Endothelial cell of umbilical vein (primary cell): ENCODE measurements at regions not wholly inside any gene's neighbourhood (a gene's known extent, or its start where the extent isn't known, plus 50 kb on each side); places are given as distances from the start of the nearest gene placed in this dataset.

Experiments
- BruUV-seq: library from RNA; stranded (reverse); fragments of 400-500 nt; replicated peaks from 2 replicates; lab custom pipeline; 2021; lab: Mats Ljungman, UMichigan
- CTCF ChIA-PET: fragments of 300-600, 350-600 bp; sonication (Branson Sonifier 250); formaldehyde crosslinking; loops from one replicate; lab custom pipeline; 2021; ENCODE audit warnings: antibody characterized with exemption, inconsistent platforms; lab: Charles Lee
- POLR2A ChIA-PET: fragments of 300-600, 350-600 bp; sonication (Branson Sonifier 250); formaldehyde crosslinking; loops from one replicate; lab custom pipeline; 2021; ENCODE audit warnings: antibody characterized with exemption, inconsistent platforms; lab: Charles Lee
- DNase-seq: peaks from one replicate; pipeline ENCODE4 v3.0.0-alpha.2; 2011; ENCODE audit warnings: low read depth, low spot score
- FAIRE-seq: peaks from 2 replicates; lab custom pipeline; 2011; peaks lifted over from hg19 to GRCh38; lab: Jason Lieb, UNC
- H2AFZ ChIP-seq: 2 replicates; pipeline ENCODE4 v1.6.0; 2012; ENCODE audit warnings: low read depth, low read length, control low read depth, inconsistent platforms
- H3K27ac ChIP-seq: 2 replicates; pipeline ENCODE4 v1.5.1; 2011; ENCODE audit warnings: low read depth, mild to moderate bottlenecking, control low read depth, low read length, moderate library complexity; ENCODE audit not compliant: insufficient read depth
- H3K27me3 ChIP-seq, 2 experiments: 2 replicates each; pipeline versions ENCODE4 v1.6.0 to v1.6.1; 2011; ENCODE audit warnings: low read length in 2 of 2, mixed read lengths in 1 of 2; ENCODE audit not compliant: control insufficient read depth in 2 of 2, insufficient read depth in 2 of 2
- H3K36me3 ChIP-seq, 2 experiments: 2 replicates in 1 of 2; 3 replicates in 1 of 2; pipeline ENCODE4 v1.5.1; 2011; ENCODE audit warnings: low read length in 2 of 2, mild to moderate bottlenecking in 1 of 2, moderate library complexity in 1 of 2; ENCODE audit not compliant: control insufficient read depth in 2 of 2, insufficient read depth in 2 of 2; ENCODE audit errors: extremely low read depth in 1 of 2
- H3K4me1 ChIP-seq: 3 replicates; pipeline ENCODE4 v1.5.1; 2011; ENCODE audit warnings: mild to moderate bottlenecking, low read length; ENCODE audit not compliant: control insufficient read depth, insufficient read depth; ENCODE audit errors: extremely low read depth
- H3K4me2 ChIP-seq: 2 replicates; pipeline ENCODE4 v1.6.1; 2011; ENCODE audit warnings: low read length, control low read depth, mixed read lengths; ENCODE audit not compliant: insufficient read depth
- H3K4me3 ChIP-seq, 3 experiments: fragments of 200-600 bp in 1 of 3; sonication (generic), shearing (Covaris generic) in 1 of 3; replicated peaks in 1 of 3; 2 replicates each; pipeline ENCODE4 v1.5.1; 2011 to 2016; ENCODE audit warnings: control low read depth in 3 of 3, low read length in 3 of 3, mild to moderate bottlenecking in 2 of 3, inconsistent platforms in 1 of 3, low read depth in 1 of 3, moderate library complexity in 1 of 3; ENCODE audit not compliant: insufficient read depth in 1 of 3
- H3K79me2 ChIP-seq: 2 replicates; pipeline ENCODE4 v1.6.0; 2012; ENCODE audit warnings: low read length, inconsistent platforms; ENCODE audit not compliant: control insufficient read depth, insufficient read depth
- H3K9ac ChIP-seq: replicated peaks from 2 replicates; pipeline ENCODE3; 2011; ENCODE audit warnings: low read length, control low read depth; ENCODE audit not compliant: insufficient read depth; ENCODE audit errors: extremely low read depth
- H3K9me1 ChIP-seq: replicated peaks from 3 replicates; pipeline ENCODE4 v1.6.0; 2011; ENCODE audit warnings: mild to moderate bottlenecking, low read length; ENCODE audit not compliant: control insufficient read depth, insufficient read depth; ENCODE audit errors: extremely low read depth
- H3K9me3 ChIP-seq: replicated peaks from 2 replicates; pipeline ENCODE4 v1.5.1; 2012; ENCODE audit warnings: low read length, inconsistent platforms; ENCODE audit not compliant: control insufficient read depth, insufficient read depth
- H4K20me1 ChIP-seq: replicated peaks from 2 replicates; pipeline ENCODE3; 2011; ENCODE audit warnings: mild to moderate bottlenecking, low read length; ENCODE audit not compliant: control insufficient read depth, insufficient read depth; ENCODE audit errors: extremely low read depth
- EZH2 ChIP-seq: IDR thresholded peaks from 2 replicates; pipeline ENCODE4 v1.6.1; 2012; ENCODE audit warnings: borderline replicate concordance, low read depth, mild to moderate bottlenecking, moderate library complexity, low read length, inconsistent platforms; ENCODE audit not compliant: severe bottlenecking
- FOS ChIP-seq: IDR thresholded peaks from 2 replicates; pipeline ENCODE4 v1.6.1; 2011; ENCODE audit warnings: mild to moderate bottlenecking, low read length, moderate library complexity, borderline replicate concordance; ENCODE audit not compliant: insufficient read depth
- GATA2 ChIP-seq: IDR thresholded peaks from 2 replicates; pipeline ENCODE4 v1.7.0; 2011; ENCODE audit warnings: low read depth, mild to moderate bottlenecking, moderate library complexity, mixed read lengths, low read length; ENCODE audit not compliant: insufficient read length, insufficient read depth
- JUN ChIP-seq: IDR thresholded peaks from 2 replicates; pipeline ENCODE4 v1.6.1; 2011; ENCODE audit warnings: borderline replicate concordance, low read depth; ENCODE audit not compliant: insufficient read length, insufficient read depth
- MAX ChIP-seq: IDR thresholded peaks from 2 replicates; pipeline ENCODE4 v1.6.1; 2011; ENCODE audit not compliant: insufficient read depth, insufficient read length
- MYC ChIP-seq: IDR thresholded peaks from one replicate; pipeline ENCODE4 v1.6.1; 2011; ENCODE audit warnings: mild to moderate bottlenecking, low read depth, low read length
- POLR2A ChIP-seq: IDR thresholded peaks from 2 replicates; pipeline ENCODE4 v1.6.1; 2012; ENCODE audit warnings: low read depth, mild to moderate bottlenecking, control low read depth, low read length
- dilution Hi-C: fragments of 300-500 bp; cut with MboI; formaldehyde crosslinking; loops from one replicate; pipeline ENCODE4 v1.15.0; 2019; ENCODE audit warnings: low sequenced_read_pairs; ENCODE audit not compliant: extremely low pct_ligation_motif_present
- intact Hi-C: fragments of 100-400 bp; cut with micrococcal nuclease; formaldehyde crosslinking; loops from one replicate; pipeline ENCODE4 v1.10.0; 2022
- TF ChIP-seq, protein P1 (sequence below), 2 donors: IDR thresholded peaks; 1 replicate in 1 of 2; 2 replicates in 1 of 2; pipeline ENCODE4 v1.5.1; 2011; ENCODE audit warnings: low read length in 2 of 2, mild to moderate bottlenecking in 2 of 2, moderate library complexity in 2 of 2, control low read depth in 1 of 2, inconsistent platforms in 1 of 2, low read depth in 1 of 2; ENCODE audit not compliant: insufficient read depth in 1 of 2; ENCODE audit errors: extremely low read depth in 1 of 2

GRCh38 chr6:155770313-155770712 lies 314.7 kb upstream of the NOX3 start:
- BruUV-seq, result no TSS peak
- no peak overlapping the region for H2AFZ ChIP-seq

DNA sequence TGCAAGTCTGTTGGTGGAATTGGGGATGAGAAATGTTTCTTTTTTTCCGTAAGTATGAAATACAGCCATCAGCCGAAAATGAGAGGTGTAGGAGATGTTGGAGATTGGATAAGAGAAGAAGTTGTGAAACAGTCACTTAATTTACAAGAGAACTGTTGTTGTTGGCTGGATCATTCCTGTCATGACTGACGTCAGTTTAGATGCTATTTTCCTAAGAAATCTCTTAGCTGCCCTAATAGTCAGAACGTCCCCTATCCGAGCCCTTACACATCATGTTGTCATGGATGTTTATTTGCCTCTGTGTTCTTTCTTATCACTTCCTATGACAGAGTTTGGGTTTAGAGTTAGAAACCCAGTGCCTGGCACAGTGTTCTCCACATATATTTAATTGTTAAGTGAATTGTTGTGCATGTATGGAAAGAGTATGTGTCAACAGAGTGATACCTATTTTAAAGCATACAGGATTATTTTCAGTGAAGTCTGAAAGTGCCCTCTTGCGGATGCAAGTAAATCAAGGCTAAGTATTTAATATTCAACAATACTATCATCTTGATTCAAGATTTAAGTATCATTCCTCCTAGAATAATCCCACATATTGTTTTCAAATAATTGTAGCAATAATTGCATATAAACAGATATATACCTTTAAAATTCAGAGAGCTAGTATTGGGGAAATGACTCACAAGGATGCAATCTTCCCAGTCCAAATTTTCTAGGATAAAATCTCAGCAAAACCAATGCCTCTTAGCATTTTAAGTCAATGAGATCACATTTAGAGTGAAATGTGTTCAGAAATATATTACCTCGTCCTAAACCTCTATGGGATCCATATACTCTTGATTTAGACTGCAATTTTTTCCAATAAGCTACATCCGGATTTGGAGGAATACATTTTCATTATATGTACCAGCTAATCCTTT lies 309.9 kb upstream of the NOX3 start:
- H2AFZ ChIP-seq, result peak overlapping the region; percentile 64
- peak; percentile 71 for DNase-seq
- H3K9ac ChIP-seq, result no peak overlapping the region
- peak overlapping the region; percentile 54 for H3K27ac ChIP-seq
- no peaks in the 10 kb centered on the region for H4K20me1 ChIP-seq
- TF ChIP-seq, protein P1, sequence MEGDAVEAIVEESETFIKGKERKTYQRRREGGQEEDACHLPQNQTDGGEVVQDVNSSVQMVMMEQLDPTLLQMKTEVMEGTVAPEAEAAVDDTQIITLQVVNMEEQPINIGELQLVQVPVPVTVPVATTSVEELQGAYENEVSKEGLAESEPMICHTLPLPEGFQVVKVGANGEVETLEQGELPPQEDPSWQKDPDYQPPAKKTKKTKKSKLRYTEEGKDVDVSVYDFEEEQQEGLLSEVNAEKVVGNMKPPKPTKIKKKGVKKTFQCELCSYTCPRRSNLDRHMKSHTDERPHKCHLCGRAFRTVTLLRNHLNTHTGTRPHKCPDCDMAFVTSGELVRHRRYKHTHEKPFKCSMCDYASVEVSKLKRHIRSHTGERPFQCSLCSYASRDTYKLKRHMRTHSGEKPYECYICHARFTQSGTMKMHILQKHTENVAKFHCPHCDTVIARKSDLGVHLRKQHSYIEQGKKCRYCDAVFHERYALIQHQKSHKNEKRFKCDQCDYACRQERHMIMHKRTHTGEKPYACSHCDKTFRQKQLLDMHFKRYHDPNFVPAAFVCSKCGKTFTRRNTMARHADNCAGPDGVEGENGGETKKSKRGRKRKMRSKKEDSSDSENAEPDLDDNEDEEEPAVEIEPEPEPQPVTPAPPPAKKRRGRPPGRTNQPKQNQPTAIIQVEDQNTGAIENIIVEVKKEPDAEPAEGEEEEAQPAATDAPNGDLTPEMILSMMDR (IDR thresholded peaks at IDR 0.05; ENCODE audit: extremely low read depth in 1 of 2, insufficient read depth in 1 of 2, low read depth in 1 of 2, low read length in 2 of 2), result no peak
- peak; percentile 71 for TF ChIP-seq FOS
- no peak for TF ChIP-seq EZH2
- no peak for TF ChIP-seq MAX
- TF ChIP-seq POLR2A, result no peak
- TF ChIP-seq MYC, result no peak
- TF ChIP-seq JUN, result peak; percentile 46
- no peak for TF ChIP-seq GATA2
- no peaks in the 10 kb centered on the region for H3K36me3 ChIP-seq
- H3K9me3 ChIP-seq, result no peaks in the 10 kb centered on the region
- no TSS peak for BruUV-seq
- H3K4me1 ChIP-seq, result peaks cover 19% of the 10 kb centered on the region
- H3K79me2 ChIP-seq, result no peaks in the 10 kb centered on the region
- peak; percentile 48 for FAIRE-seq
- H3K9me1 ChIP-seq, result no peaks in the 10 kb centered on the region
- H3K4me3 ChIP-seq, result no peak overlapping the region
- ChIA-PET POLR2A (no interaction called here), CTCF (interaction anchor here (0.6 to 1.6 kb wide), 9 partner anchors 9 to 438 kb away, joined by 3 to 6 read pairs (median 3); no protein-coding TSS in a partner anchor)
- dilution Hi-C loops (no loop called here), intact Hi-C loops (loop anchor here (1.0 to 5.0 kb wide), 2 partner anchors 17 to 438 kb away; no protein-coding TSS in a partner anchor)
- no peaks in the 10 kb centered on the region for H3K27me3 ChIP-seq
- peak overlapping the region; percentile 59 for H3K4me2 ChIP-seq

More at GRCh38 chr6:155770313-155770712, 314.7 kb upstream of the NOX3 start:
- no peak overlapping the region for H3K4me3 ChIP-seq
- intact Hi-C loops (no loop called here), dilution Hi-C loops (no loop called here)
- DNase-seq, result no peak
- H3K9me3 ChIP-seq, result no peaks in the 10 kb centered on the region
- no peak overlapping the region for H3K27ac ChIP-seq
- H3K79me2 ChIP-seq, result no peaks in the 10 kb centered on the region
- POLR2A ChIA-PET, result no interaction called here
- no peak overlapping the region for H3K9ac ChIP-seq
- CTCF ChIA-PET, result interaction anchor here (0.6 to 1.4 kb wide), 2 partner anchors 9 to 51 kb away, joined by 3 read pairs; no protein-coding TSS in a partner anchor
- H3K4me1 ChIP-seq, result peaks cover 11% of the 10 kb centered on the region
- no peaks in the 10 kb centered on the region for H3K9me1 ChIP-seq
- H3K36me3 ChIP-seq, result no peaks in the 10 kb centered on the region
- TF ChIP-seq POLR2A (no peak), FOS (no peak), JUN (no peak)
- no peak overlapping the region for H3K4me2 ChIP-seq
- no peaks in the 10 kb centered on the region for H4K20me1 ChIP-seq
- H3K27me3 ChIP-seq, result no peaks in the 10 kb centered on the region
- no peak for FAIRE-seq
